HG02623 (cell line): ENCODE measurements at regions not wholly inside any gene's neighbourhood (a gene's known extent, or its start where the extent isn't known, plus 50 kb on each side); places are given as distances from the start of the nearest gene placed in this dataset.

ENCODE experiments used
- ATAC-seq: cut with Tn5 transposase; IDR thresholded peaks from one replicate; pipeline ENCODE4 v1.9.1; 2021; ENCODE audit warnings: moderate library complexity; ENCODE audit not compliant: unreplicated experiment

GRCh38 chr2:349390-349789, 61.5 kb upstream of the ALKAL2 start:
- no peak for ATAC-seq

DNA sequence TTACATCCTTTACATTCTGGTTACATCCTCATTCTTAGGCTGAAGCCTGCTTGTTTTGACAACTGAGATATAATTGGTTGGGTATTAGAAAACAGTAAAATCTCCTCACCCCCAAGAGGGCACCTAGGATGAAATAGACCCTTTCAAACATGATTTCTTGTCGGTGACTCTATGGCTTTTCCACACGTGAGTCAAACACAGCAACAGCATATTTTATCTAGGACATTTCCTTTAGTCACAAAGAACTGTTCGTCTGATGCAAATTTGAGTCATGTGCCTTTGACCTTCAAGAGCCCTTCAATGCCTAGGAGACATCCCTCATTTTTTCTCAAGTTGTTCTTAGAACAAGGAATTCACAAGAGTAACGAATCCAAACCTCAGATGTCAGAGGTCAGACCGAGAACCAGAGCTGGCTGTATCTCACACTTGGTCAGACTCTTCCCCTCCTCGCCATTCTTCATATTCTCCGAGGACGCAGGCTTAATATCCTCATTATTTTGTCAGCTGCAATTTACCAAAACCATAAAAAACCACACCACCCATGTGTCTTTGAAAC, 60.5 kb upstream of the ALKAL2 start:
- ATAC-seq = no peak

DNA sequence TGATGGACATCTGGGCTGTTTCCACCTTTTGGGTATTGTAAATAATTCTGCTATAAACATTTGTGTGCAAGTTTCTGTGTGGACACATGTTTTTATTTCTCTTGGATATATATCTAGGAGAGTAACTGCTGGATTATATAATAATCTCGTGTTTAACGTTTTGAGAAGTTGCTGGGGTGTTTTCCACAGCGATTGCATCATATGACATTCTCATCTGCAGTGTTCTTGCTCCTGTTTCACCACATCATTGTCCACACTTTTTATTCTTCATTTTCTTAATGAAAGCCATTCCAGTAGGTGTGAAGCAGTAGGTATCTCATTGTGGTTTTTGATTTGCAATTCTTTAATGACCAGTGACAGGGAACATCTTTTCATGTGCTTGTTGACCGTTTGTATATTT, 56.9 kb upstream of the ALKAL2 start:
- ATAC-seq = no peak

- ATAC-seq = no peak
Measured at GRCh38 chr2:343355-343754, 55.5 kb upstream of the ALKAL2 start.

DNA sequence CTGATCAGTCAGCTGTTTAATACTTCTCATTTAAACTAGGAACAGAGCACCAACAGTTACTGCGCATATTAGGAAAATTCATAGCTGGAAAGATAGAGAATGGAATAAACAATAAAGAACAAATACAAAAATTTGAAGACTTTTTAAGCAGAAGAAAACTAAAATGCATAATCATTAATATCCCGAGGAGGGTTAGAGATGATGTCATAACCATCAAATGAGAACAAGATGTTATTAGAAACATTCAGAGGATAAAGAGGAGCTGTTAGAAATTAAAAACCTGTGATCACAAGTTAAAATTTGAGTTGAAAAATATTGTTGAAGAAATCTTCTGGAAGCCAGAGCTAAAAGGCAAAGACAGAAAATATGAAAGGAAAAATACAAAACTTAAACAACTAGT, 54.0 kb upstream of the ALKAL2 start:
- ATAC-seq = no peak

DNA sequence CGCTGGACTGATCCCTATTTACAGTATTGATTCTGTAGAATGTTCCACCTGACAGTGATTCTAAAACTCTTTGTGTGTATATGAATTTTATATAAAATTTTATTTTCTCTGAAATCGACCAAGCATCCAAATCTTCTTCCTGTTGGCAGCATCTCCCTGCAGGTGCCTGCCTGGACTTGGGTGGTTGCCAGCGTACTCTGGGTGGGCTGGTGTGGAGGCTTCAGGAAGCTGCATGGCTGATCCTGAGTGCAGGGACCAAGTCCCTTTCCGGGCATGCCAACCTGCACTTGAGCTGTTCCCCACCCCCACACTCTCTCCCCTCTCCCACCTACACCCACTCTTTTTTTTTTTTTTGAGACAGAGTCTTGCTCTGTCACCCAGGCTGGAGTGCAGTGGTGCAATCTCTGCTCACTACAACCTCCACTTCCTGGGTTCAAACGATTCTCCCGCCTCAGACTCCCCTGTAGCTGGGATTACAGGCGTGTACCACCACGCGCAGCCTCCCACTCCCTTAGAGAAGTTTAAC, 53.2 kb upstream of the ALKAL2 start:
- no peak for ATAC-seq
